ENCODE measurements at regions not wholly inside any gene's neighbourhood (a gene's known extent, or its start where the extent isn't known, plus 50 kb on each side); places are given as distances from the start of the nearest gene placed in this dataset.

DNA sequence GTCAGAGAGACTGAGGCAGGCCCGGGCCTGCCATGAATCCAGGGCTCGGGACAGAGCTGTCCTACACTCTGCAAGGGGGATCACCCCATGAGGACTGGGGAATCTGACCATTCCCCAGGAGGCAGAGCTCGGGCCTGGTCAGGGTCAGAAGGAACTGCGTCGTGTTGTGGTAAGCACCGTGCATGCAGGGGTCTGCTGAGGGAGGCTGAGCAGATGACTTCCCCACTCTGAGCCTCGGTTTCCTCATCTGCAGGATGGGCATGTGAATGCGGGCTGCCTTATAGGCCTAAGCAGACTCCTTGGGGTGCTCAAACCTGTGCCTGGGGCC lies 61.6 kb upstream of the IQSEC1 start:
- peak in 1 of 2 donors; percentile 40 for DNase-seq (ENCODE audit: low spot score in 2 of 2)
- intact Hi-C loops (cut with DNase I; ENCODE audit: low total_unique reads), result no loop called here
- TF ChIP-seq POLR2A (IDR thresholded peaks at IDR 0.05), result no peak
- TF ChIP-seq, protein P1, sequence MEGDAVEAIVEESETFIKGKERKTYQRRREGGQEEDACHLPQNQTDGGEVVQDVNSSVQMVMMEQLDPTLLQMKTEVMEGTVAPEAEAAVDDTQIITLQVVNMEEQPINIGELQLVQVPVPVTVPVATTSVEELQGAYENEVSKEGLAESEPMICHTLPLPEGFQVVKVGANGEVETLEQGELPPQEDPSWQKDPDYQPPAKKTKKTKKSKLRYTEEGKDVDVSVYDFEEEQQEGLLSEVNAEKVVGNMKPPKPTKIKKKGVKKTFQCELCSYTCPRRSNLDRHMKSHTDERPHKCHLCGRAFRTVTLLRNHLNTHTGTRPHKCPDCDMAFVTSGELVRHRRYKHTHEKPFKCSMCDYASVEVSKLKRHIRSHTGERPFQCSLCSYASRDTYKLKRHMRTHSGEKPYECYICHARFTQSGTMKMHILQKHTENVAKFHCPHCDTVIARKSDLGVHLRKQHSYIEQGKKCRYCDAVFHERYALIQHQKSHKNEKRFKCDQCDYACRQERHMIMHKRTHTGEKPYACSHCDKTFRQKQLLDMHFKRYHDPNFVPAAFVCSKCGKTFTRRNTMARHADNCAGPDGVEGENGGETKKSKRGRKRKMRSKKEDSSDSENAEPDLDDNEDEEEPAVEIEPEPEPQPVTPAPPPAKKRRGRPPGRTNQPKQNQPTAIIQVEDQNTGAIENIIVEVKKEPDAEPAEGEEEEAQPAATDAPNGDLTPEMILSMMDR (IDR thresholded peaks at IDR 0.05), result no peak
- 94 to 95% methylated on average over 8 of the region's 8 CpGs for WGBS, 2 donors
- no peak overlapping the region for H3K4me3 ChIP-seq (ENCODE audit: low read depth, poor library complexity, severe bottlenecking)

DNA sequence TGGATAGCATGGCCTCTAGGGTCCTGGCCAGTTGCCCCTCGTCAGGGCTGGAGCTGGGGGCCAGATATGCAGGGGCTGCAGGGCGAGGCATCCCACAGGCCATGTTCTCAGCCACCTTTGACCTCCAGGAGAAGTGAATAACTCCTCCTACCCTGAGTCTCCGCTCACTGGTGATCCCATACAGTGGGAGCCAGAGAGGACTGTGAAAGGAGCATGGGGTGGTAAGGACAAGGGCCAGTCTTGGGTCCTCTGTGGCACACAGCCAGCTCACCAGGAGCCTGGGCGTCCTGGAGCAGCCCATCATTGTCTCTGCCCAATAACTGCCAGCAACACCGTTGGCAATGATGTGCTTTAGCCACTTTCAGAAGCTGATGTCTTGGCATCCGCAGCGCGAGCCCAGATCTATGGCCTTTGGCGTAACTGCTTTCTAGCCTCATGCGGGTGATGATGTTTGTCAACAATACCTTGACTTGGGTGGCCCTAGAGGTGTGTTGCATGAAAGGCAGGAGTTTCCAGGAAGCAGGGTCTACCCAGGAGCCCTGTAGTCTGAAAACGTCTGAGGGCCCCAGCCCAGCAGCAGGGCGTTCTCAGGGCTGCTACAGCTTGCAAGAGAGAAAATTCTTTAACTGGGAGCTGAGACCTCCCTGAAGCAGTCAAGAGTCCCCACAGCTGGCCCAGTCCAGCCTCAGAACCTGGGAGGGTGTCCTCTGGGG lies 61.1 kb upstream of the IQSEC1 start:
- intact Hi-C loops (cut with DNase I; ENCODE audit: low total_unique reads), result no loop called here
- TF ChIP-seq POLR2A (IDR thresholded peaks at IDR 0.05), result no peak
- TF ChIP-seq, protein P1 (IDR thresholded peaks at IDR 0.05), result no peak
- no peak overlapping the region for H3K4me3 ChIP-seq (ENCODE audit: low read depth, poor library complexity, severe bottlenecking)
- peak in 1 of 2 donors; percentile 75 for DNase-seq (ENCODE audit: low spot score in 2 of 2)
- 92% methylated on average over 12 of the region's 12 CpGs for WGBS, 2 donors

DNA sequence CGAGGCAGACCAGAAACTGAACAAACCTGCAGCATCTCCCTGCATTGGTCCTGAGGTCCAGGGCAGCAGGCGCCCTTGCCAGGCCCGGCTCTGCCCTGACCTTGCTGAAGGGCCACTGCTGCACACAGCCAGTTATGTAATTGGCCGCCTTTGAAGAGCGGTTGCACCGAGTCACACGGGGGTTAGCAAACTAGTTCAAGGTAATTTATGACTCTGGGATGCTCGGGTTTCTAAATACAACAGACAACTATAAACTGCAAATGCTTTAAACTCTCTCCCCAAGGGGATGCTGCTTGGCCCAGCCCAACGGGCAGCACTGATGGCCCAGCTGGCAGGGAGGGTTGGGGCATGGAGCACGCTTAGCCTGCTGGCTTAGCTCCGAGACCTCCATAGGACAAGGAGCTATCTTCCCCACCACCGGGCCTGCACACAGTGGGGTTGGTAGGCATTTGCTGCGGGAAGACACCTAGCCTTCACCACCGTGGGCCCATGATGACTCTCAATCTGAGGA lies 60.3 kb upstream of the IQSEC1 start:
- H3K4me3 ChIP-seq (ENCODE audit: low read depth, poor library complexity, severe bottlenecking), result no peak overlapping the region
- peak in 1 of 2 donors; percentile 74 for DNase-seq (ENCODE audit: low spot score in 2 of 2)
- TF ChIP-seq, protein P1 (IDR thresholded peaks at IDR 0.05), result no peak
- TF ChIP-seq POLR2A (IDR thresholded peaks at IDR 0.05), result no peak
- 70 to 74% methylated on average over 14 of the region's 14 CpGs for WGBS, 2 donors
- intact Hi-C loops (cut with DNase I; ENCODE audit: low total_unique reads), result no loop called here

DNA sequence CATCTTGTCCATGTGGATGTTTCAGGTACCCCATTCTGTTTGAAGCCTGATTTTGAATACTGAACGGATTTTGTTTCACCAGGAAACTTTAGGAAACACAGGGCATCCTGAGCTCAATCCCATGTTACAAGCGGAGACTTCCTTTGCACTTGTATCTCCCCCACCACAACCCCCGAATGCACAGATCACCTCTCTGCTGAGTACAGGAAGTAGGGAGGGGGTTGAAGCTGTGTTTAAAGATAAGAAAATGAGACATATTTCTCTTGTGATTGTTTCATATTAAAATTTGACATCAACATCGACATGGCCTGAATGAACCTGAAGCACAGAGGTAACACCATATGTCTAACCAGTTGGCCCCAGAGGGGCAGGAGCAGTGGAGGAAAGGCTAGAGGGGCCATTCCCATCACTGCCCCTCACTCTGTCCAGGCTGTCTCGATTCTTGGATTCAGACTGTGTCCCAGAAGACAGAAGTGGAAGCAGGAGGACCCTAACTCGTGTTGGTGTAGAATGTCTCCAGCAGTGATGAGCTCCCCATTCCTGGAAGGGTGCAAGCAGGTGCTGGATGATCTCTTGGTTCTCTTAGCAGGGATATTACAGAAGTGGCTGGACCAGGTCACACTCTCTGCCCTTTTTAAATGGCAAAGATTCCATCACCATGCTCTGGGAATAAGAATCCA lies 59.6 kb upstream of the IQSEC1 start:
- peak in 1 of 2 donors; percentile 65 for DNase-seq (ENCODE audit: low spot score in 2 of 2)
- no peak for TF ChIP-seq POLR2A (IDR thresholded peaks at IDR 0.05)
- TF ChIP-seq, protein P1 (IDR thresholded peaks at IDR 0.05), result no peak
- WGBS, 2 donors, result 70% methylated on average over 6 of the region's 6 CpGs
- no peak overlapping the region for H3K4me3 ChIP-seq (ENCODE audit: low read depth, poor library complexity, severe bottlenecking)
- intact Hi-C loops (cut with DNase I; ENCODE audit: low total_unique reads), result no loop called here

DNA sequence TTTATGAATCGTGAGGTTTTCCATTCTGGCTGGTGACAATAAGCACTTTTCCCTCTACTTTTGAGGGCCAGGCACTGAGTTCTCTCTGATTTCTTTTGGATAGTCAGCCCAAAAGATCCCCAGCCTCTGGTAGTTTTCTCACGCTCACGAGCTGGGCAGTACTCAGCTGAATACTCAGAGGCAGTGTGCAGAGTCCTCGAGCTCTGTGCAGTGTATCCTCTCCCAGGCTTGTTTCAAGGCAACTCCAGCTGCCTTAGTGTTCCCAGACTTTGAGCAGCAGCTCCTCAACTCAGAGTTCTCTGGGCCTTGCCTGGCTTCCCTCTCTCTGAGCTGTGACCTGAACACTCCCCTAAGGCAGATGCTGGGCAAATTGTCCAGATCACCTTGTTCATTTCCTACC lies 59.1 kb upstream of the IQSEC1 start:
- H3K4me3 ChIP-seq (ENCODE audit: low read depth, poor library complexity, severe bottlenecking), result no peak overlapping the region
- intact Hi-C loops (cut with DNase I; ENCODE audit: low total_unique reads), result no loop called here
- peak in 1 of 2 donors; percentile 48 for DNase-seq (ENCODE audit: low spot score in 2 of 2)
- WGBS, 2 donors, result 78% methylated on average over 4 of the region's 4 CpGs
- TF ChIP-seq, protein P1 (IDR thresholded peaks at IDR 0.05), result no peak
- TF ChIP-seq POLR2A (IDR thresholded peaks at IDR 0.05), result no peak
